Esophagus muscularis mucosa (tissue), 4 donors: ENCODE measurements at regions not wholly inside any gene's neighbourhood (a gene's known extent, or its start where the extent isn't known, plus 50 kb on each side); places are given as distances from the start of the nearest gene placed in this dataset.

Experiments used
- EP300 ChIP-seq: sonication (generic); formaldehyde crosslinking; IDR thresholded peaks from one replicate; pipeline ENCODE4 v1.6.1; 2017; ENCODE audit warnings: antibody characterized with exemption
- POLR2A ChIP-seq: fragments of 450-650 bp; IDR thresholded peaks from one replicate; pipeline ENCODE4 v1.6.1; 2017; ENCODE audit warnings: antibody characterized with exemption, moderate library complexity, mild to moderate bottlenecking, low read depth
- POLR2AphosphoS5 ChIP-seq, 2 donors: sonication (generic); formaldehyde crosslinking; IDR thresholded peaks; one replicate each; pipeline ENCODE4 v1.6.1; 2017; ENCODE audit warnings: antibody characterized with exemption in 2 of 2
- TF ChIP-seq, protein P1 (sequence below), 3 experiments: fragments of 200-600 bp in 2 of 3; fragments of 450-650 bp in 1 of 3; sonication (generic) in 2 of 3; IDR thresholded peaks; one replicate each; pipeline ENCODE4 v1.5.1; 2017 to 2019; ENCODE audit warnings: antibody characterized with exemption in 3 of 3, mild to moderate bottlenecking in 2 of 3, moderate library complexity in 1 of 3

DNA sequence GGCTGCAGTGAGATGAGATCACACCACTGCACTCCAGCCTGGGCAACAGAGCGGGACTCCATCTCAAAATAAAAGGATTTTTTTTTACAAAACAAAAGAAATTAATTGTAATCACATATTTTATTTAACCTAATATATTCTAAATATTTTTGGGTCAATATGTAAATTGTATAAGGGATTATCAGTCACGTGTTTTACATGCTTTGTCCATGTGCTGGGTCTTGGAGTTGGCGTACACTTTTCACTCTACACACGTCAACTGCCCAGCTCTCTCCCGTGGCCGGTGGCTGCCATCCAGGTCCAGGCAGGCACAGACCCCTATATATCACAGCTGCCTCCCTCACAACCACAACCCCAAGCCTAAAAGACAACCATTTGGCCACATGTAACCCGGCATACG is 68.1 kb downstream of the RBFOX3 start:
- no peak for TF ChIP-seq POLR2A
- TF ChIP-seq, protein P1, sequence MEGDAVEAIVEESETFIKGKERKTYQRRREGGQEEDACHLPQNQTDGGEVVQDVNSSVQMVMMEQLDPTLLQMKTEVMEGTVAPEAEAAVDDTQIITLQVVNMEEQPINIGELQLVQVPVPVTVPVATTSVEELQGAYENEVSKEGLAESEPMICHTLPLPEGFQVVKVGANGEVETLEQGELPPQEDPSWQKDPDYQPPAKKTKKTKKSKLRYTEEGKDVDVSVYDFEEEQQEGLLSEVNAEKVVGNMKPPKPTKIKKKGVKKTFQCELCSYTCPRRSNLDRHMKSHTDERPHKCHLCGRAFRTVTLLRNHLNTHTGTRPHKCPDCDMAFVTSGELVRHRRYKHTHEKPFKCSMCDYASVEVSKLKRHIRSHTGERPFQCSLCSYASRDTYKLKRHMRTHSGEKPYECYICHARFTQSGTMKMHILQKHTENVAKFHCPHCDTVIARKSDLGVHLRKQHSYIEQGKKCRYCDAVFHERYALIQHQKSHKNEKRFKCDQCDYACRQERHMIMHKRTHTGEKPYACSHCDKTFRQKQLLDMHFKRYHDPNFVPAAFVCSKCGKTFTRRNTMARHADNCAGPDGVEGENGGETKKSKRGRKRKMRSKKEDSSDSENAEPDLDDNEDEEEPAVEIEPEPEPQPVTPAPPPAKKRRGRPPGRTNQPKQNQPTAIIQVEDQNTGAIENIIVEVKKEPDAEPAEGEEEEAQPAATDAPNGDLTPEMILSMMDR (IDR thresholded peaks at IDR 0.05) = no peak
- no peak for TF ChIP-seq POLR2AphosphoS5 (IDR thresholded peaks at IDR 0.05)
- no peak for TF ChIP-seq EP300
